ENCODE measurements at regions not wholly inside any gene's neighbourhood (a gene's known extent, or its start where the extent isn't known, plus 50 kb on each side); places are given as distances from the start of the nearest gene placed in this dataset.

DNA sequence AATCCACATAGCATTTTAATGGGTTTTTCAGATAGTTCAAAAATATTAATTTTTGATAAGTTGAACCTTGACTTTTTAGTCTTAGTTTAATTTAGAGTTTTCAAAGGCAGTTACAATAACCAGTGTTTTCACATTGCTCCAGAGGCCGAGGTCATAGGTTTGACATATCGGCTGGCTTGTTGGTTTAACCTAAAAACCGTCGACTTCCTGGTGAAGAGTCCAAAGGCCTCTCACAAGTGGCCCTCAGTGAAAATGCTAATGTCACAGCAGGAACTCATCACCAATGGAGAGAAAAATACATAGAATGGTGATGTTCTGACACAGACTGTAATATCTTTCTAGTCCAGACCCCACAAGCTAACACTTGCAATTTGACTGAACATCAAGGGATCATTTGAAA lies 642.3 kb downstream of the PLOD2 start:
- no peak for DNase-seq (ENCODE audit: extremely low spot score)
- ChIA-PET POLR2A (no interaction called here), CTCF (no interaction called here)
- no peak for TF ChIP-seq HDGF (IDR thresholded peaks at IDR 0.05; ENCODE audit: borderline replicate concordance)
- TF ChIP-seq ARNT (IDR thresholded peaks at IDR 0.05) = no peak
- TF ChIP-seq SP1 (IDR thresholded peaks at IDR 0.05) = no peak
- TF ChIP-seq ZNF384 (IDR thresholded peaks at IDR 0.05) = no peak

DNA sequence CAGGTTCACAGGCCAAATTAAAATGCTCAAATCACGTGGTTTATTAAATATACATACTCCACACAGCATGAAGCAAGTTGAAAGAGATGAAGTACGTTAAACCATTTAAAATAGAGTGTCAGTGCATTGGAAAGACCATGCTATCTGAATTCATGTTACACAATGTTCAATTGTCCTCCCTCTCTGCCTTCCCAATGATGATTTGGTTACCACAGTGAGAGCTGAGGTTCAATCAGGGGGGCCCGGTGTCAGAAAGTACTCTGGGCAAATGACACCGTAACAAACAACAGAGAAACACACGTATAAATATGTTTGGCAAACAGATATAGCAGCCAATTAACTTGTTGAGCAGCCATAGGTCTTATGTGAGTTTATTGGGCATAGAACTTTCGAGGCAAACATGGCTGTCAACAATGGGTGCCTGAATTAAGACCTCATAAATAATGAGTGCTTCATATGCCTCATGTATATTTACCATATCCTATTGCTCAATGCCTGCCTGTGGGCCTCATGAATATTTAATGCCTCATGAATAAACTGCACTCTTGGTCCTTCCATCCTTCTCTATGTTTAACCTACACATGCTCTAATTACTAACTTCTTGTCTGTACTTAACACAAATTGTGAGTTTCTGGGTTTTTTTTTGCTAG lies 641.5 kb downstream of the PLOD2 start:
- ChIA-PET CTCF (no interaction called here), POLR2A (no interaction called here)
- no peak for TF ChIP-seq SP1 (IDR thresholded peaks at IDR 0.05)
- TF ChIP-seq FOXK2 (IDR thresholded peaks at IDR 0.05) = no peak
- no peak for TF ChIP-seq ELF4 (IDR thresholded peaks at IDR 0.05)
- no peak for TF ChIP-seq FOXM1 (IDR thresholded peaks at IDR 0.05; ENCODE audit: borderline replicate concordance)
- no peak for TF ChIP-seq L3MBTL2 (conservative IDR thresholded peaks at IDR 0.05)
- no peak for TF ChIP-seq NFRKB (IDR thresholded peaks at IDR 0.05)
- no peak for TF ChIP-seq LEF1 (IDR thresholded peaks at IDR 0.05; ENCODE audit: borderline replicate concordance)
- TF ChIP-seq TARDBP (IDR thresholded peaks at IDR 0.05) = no peak
- TF ChIP-seq HDGF (IDR thresholded peaks at IDR 0.05; ENCODE audit: borderline replicate concordance) = no peak
- no peak for TF ChIP-seq FOXA1 (IDR thresholded peaks at IDR 0.05)
- TF ChIP-seq SUZ12 (IDR thresholded peaks at IDR 0.05) = no peak
- no peak for TF ChIP-seq ZNF384 (IDR thresholded peaks at IDR 0.05)
- TF ChIP-seq BHLHE40 (IDR thresholded peaks at IDR 0.05; ENCODE audit: borderline replicate concordance) = no peak
- no peak for DNase-seq (ENCODE audit: extremely low spot score)

DNA sequence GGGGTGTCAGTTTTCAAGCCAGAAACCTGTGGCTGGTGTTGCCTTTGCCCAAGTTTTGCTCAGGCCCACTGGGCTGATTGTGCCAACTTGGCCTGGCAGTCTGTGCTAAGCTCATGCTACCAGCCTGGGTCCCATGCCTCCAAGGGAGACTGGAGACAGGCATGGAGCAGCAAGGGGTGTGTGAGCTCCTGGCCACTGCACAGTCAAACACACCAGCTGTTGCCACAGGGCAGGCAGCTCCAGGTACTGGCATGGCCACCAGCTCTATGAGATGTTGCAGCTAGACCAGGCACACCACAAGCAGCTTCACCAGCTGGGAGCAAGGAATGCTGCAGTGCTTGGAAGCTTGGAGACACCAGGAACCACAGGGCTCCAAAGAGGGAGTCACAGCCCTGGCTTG lies 638.8 kb downstream of the PLOD2 start:
- ChIA-PET POLR2A (no interaction called here), CTCF (interaction anchor here (0.7 kb wide), 1 partner anchor 861 kb away, joined by 4 read pairs; no protein-coding TSS in a partner anchor)
- DNase-seq (ENCODE audit: extremely low spot score) = no peak
- TF ChIP-seq TARDBP (IDR thresholded peaks at IDR 0.05) (no peak), FOXK2 (IDR thresholded peaks at IDR 0.05) (no peak), SP1 (IDR thresholded peaks at IDR 0.05) (no peak), HDGF (IDR thresholded peaks at IDR 0.05; ENCODE audit: borderline replicate concordance) (no peak), LEF1 (IDR thresholded peaks at IDR 0.05; ENCODE audit: borderline replicate concordance) (no peak), FOXA1 (IDR thresholded peaks at IDR 0.05) (no peak), ZNF384 (IDR thresholded peaks at IDR 0.05) (no peak), CTBP1 (IDR thresholded peaks at IDR 0.05; ENCODE audit: borderline replicate concordance) (no peak), BHLHE40 (IDR thresholded peaks at IDR 0.05; ENCODE audit: borderline replicate concordance) (no peak)
- TF ChIP-seq, protein P1, sequence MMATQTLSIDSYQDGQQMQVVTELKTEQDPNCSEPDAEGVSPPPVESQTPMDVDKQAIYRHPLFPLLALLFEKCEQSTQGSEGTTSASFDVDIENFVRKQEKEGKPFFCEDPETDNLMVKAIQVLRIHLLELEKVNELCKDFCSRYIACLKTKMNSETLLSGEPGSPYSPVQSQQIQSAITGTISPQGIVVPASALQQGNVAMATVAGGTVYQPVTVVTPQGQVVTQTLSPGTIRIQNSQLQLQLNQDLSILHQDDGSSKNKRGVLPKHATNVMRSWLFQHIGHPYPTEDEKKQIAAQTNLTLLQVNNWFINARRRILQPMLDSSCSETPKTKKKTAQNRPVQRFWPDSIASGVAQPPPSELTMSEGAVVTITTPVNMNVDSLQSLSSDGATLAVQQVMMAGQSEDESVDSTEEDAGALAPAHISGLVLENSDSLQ (IDR thresholded peaks at IDR 0.05) = no peak

DNA sequence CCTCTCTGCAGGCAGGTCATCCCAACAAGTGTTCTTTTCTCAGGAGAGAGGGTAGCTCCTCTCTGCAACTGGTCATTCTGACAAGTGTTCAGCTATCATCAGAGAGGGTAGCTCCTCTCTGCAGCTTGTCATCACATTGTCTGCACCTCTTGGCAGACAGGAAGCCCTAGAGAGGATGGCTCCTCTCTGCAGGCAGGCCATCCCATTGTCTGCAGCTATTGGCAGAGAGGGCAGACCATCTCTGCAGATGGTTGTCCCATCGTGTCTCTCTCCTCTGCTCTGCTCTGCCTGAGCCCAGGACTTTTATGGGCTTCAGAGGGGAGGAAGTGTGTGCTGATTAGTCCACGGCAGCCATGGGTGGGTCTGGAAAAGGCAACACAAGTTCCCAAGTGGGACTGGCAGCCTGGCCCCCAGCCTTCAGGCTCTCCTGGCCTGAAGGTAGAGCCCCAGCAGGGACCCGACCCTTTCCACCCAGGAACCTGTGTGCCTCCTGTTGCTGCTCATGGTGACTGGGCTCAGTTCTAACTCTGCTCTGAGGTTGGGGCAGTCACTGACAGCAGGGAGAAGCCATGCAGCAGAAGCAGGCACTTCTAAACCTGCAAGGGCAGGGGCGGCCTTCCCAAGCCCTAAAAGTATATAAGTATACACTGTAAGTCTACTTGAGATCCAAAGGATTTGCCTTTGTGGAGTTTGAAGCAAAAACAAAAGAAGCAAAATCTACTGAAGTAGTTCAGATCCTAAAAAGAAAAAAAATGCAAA lies 637.9 kb downstream of the PLOD2 start:
- CTCF ChIA-PET = interaction anchor here (0.6 kb wide), 1 partner anchor 202 kb away, joined by 3 read pairs; no protein-coding TSS in a partner anchor
- POLR2A ChIA-PET = no interaction called here
- no peak for TF ChIP-seq ELF4 (IDR thresholded peaks at IDR 0.05)
- TF ChIP-seq SP1 (IDR thresholded peaks at IDR 0.05) = no peak
- TF ChIP-seq HDGF (IDR thresholded peaks at IDR 0.05; ENCODE audit: borderline replicate concordance) = no peak
- no peak for DNase-seq (ENCODE audit: extremely low spot score)

DNA sequence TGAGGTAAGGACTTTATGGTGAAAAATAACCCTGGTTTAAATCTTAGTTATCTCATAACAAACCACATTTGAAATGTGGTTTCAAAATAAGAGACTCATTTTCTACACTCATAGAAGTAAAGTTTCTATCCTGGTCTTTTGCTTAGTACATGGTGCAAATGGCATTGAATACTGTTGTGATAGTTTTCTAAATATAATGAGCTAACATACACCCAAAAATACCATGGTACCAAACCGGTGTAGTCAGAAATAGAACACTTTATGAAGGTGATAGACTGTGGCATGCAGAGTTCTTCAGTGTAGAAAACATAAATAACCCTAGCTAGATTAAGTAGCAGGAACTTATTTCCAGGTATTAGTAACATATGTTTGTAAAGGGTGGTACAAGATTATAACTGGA lies 629.4 kb downstream of the PLOD2 start:
- POLR2A ChIA-PET = no interaction called here

DNA sequence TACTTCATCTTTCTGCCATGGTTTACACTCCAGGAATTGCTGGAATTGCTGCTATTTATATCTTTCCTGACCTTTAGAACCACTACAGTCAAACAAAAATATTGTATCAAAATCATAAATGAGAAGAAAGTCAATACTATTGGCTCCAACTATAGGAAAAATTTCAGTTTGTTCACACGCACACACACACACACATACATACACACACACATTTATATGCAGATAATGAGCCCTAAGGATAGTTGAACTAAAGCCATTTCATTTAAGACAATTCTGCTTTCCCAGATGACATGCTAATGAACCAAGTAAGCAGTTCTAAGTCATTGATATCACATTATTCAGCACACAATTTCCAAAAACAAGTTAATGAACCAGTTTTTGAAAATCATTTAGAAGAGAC lies 627.3 kb downstream of the PLOD2 start:
- CTCF ChIA-PET = no interaction called here
- POLR2A ChIA-PET = no interaction called here
- TF ChIP-seq ELF4 (IDR thresholded peaks at IDR 0.05) (no peak), TARDBP (IDR thresholded peaks at IDR 0.05) (no peak), NFRKB (IDR thresholded peaks at IDR 0.05) (no peak), FOXM1 (IDR thresholded peaks at IDR 0.05; ENCODE audit: borderline replicate concordance) (no peak), L3MBTL2 (conservative IDR thresholded peaks at IDR 0.05) (no peak), ZNF384 (IDR thresholded peaks at IDR 0.05) (no peak)
- DNase-seq (ENCODE audit: extremely low spot score) = no peak

More for the DNA sequence above, 629.4 kb downstream of the PLOD2 start:
- CTCF ChIA-PET = no interaction called here
- no peak for DNase-seq (ENCODE audit: extremely low spot score)
- TF ChIP-seq CTBP1 (IDR thresholded peaks at IDR 0.05; ENCODE audit: borderline replicate concordance) (no peak), FOXA1 (IDR thresholded peaks at IDR 0.05) (no peak), FOXK2 (IDR thresholded peaks at IDR 0.05) (no peak), ZNF384 (IDR thresholded peaks at IDR 0.05) (no peak), ELF4 (IDR thresholded peaks at IDR 0.05) (no peak), HDGF (IDR thresholded peaks at IDR 0.05; ENCODE audit: borderline replicate concordance) (no peak), BHLHE40 (IDR thresholded peaks at IDR 0.05; ENCODE audit: borderline replicate concordance) (no peak), ARNT (IDR thresholded peaks at IDR 0.05) (no peak), TARDBP (IDR thresholded peaks at IDR 0.05) (no peak), L3MBTL2 (conservative IDR thresholded peaks at IDR 0.05) (no peak), LEF1 (IDR thresholded peaks at IDR 0.05; ENCODE audit: borderline replicate concordance) (no peak), SP1 (IDR thresholded peaks at IDR 0.05) (no peak), SUZ12 (IDR thresholded peaks at IDR 0.05) (no peak), NFRKB (IDR thresholded peaks at IDR 0.05) (no peak), FOXM1 (IDR thresholded peaks at IDR 0.05; ENCODE audit: borderline replicate concordance) (no peak)
- TF ChIP-seq, protein P1 (IDR thresholded peaks at IDR 0.05) = no peak

DNA sequence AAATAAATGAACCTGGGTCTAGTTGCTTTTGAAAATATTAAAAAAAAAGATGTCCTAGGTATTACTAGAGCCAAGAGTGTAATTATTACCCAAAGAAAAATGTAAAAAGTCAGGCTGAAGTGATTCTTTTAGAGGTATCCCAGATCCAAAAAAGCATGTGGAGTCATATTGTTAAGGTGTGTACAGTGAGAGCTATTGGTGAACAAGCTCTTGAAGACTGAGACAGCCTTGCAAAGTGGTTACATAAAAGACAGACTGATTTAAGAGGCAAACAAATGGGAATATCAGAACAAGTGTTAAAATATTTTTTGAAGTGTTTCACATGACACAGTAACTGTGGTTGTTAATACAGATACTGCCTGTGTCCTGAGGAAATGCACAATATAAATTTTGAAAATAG lies 624.5 kb downstream of the PLOD2 start:
- ChIA-PET CTCF (no interaction called here), POLR2A (no interaction called here)
- no peak for DNase-seq (ENCODE audit: extremely low spot score)

More for the DNA sequence above, 624.5 kb downstream of the PLOD2 start:
- TF ChIP-seq SP1 (IDR thresholded peaks at IDR 0.05) = no peak
- TF ChIP-seq ELF4 (IDR thresholded peaks at IDR 0.05) = no peak
- TF ChIP-seq, protein P1 (IDR thresholded peaks at IDR 0.05) = no peak
- no peak for TF ChIP-seq FOXA1 (IDR thresholded peaks at IDR 0.05)
